ENCODE measurements at regions not wholly inside any gene's neighbourhood (a gene's known extent, or its start where the extent isn't known, plus 50 kb on each side); places are given as distances from the start of the nearest gene placed in this dataset.

DNA sequence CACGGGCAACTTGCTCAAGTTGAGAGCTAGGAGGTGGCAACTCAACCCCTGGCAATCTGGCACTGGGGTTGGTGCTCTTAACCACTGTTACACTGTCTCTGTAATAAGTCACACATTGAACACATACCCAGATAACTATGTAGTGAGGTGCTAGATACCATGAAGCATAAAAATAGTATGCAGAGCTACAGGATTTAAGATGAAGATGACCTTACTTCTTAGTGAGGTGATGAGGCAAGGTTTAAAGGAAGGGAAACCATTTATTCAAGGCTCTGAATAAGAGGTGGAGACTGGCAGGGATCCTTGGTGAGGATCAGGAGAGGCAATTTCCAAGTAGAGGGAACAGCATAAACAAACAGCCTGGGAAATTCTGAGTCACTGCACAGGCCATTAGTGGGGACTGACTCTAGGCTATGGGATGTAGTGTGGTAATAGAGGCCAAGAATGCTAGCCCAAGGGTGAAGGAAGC lies 67.6 kb upstream of the NR3C1 start:
- Mint-ChIP-seq H3K4me1 (no peaks in the 10 kb centered on the region), H3K4me3 (no peak overlapping the region), H3K9me3 (no peaks in the 10 kb centered on the region), H3K27ac (no peak overlapping the region), H3K36me3 (ENCODE audit: low read depth) (no peaks in the 10 kb centered on the region), H3K27me3 (no peaks in the 10 kb centered on the region)
- ATAC-seq (replicated peaks) = no peak

DNA sequence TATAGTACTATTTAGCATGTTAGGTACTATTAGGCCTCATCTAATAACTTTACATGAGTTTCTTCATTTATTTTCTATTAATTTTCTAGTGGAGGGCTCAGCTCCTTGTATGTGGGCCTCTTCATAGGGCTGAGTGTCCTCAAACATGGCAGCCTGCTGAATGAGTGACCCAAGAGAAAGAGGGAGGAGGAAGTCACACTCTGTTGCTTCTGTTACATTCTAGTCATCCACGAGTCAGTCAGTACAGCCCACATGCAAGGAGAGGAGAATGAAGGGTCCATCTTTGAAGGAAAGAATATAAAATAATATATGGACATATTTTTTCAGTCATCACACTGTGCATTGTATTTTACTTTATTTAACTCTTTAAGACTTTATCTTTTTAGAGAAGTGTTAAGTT lies 66.6 kb upstream of the NR3C1 start:
- Mint-ChIP-seq H3K4me1 (no peaks in the 10 kb centered on the region), H3K27me3 (no peaks in the 10 kb centered on the region)
- ATAC-seq (replicated peaks) = no peak

DNA sequence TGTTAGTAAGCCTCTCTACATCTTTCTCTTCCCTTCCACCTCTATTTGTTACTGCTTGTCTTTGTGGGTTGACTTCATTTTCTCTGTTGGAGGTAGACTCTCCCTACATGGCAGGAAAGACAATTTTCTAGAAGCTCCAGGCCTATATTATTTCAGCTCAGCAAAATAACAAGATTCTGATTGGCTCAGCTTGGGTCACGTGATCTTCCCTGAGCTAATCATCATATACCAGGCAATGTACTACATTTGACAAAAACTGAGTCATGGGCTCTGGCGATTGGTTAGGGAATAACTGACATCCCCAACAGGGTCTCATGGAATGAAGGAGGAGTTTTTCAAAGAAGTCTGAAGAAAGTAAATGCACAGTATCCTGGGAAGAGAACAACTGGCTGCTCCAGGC lies 65.6 kb upstream of the NR3C1 start:
- Mint-ChIP-seq H3K27ac (no peak overlapping the region), H3K36me3 (ENCODE audit: low read depth) (no peaks in the 10 kb centered on the region), H3K9me3 (no peaks in the 10 kb centered on the region), H3K4me1 (no peaks in the 10 kb centered on the region), H3K4me3 (no peak overlapping the region), H3K27me3 (no peaks in the 10 kb centered on the region)
- no peak for ATAC-seq (replicated peaks)

More for the DNA sequence above, 66.6 kb upstream of the NR3C1 start:
- H3K4me3 Mint-ChIP-seq = no peak overlapping the region
- H3K27ac Mint-ChIP-seq = no peak overlapping the region
- H3K36me3 Mint-ChIP-seq (ENCODE audit: low read depth) = no peaks in the 10 kb centered on the region
- H3K9me3 Mint-ChIP-seq = no peaks in the 10 kb centered on the region

DNA sequence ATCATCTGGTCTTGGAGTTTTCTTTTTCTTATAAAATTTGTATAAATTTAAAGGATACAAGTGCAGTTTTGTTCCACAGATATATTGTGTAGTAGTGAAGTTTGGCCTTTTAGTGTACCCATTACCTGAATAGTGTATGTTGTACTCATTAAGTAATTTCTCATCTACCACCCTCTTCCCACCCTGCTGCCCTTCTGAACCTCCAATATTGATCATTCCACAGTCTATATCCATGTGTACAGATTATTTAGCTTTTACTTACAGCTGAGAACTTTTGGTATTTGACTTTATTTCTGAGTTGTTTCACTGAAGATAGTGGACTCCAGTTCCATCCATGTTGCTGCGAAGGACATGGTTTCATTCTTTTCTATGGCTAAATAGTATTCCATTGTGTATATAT lies 63.1 kb upstream of the NR3C1 start:
- H3K27me3 Mint-ChIP-seq = no peaks in the 10 kb centered on the region
- no peaks in the 10 kb centered on the region for H3K4me1 Mint-ChIP-seq

DNA sequence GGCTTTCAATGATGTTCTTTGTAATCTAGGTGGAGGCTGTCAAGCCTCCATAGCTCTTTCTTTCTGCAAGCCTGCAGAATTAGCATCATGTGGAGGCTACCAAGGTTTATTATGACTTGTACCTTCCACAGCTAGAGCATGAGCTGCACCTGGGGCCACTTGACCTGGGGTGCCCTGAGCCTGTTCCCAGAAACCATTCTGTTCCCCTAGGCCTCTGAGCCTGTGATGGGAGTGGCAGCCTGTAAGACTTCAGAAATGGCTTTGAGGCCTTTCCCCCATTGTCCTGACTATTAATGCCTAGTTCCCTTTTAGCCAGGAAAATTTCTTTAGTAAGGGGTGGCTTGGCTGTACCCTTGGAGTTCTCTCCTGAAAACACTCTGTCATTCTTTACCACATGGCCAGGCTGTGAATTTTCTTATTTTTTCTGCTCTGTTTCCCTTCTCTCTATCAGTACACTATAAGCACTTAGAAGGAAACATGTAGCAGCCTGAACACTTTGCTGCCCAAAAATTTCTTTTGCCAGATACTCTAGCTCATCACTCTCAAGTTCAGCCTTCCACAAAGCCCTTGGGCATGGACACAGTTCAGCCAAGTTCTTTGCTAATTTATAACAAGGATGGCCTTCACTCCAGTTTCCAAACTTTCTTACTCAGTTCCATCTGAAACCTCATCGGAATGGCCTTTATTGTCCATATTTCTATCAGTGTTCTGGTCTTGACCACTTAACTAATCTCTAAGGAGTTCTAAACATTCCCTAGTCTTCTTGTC lies 61.4 kb upstream of the NR3C1 start:
- Mint-ChIP-seq H3K4me3 (no peak overlapping the region), H3K4me1 (no peaks in the 10 kb centered on the region), H3K27me3 (no peaks in the 10 kb centered on the region), H3K36me3 (ENCODE audit: low read depth) (no peaks in the 10 kb centered on the region), H3K27ac (no peak overlapping the region), H3K9me3 (no peaks in the 10 kb centered on the region)
- no peak for ATAC-seq (replicated peaks)

More for the DNA sequence above, 63.1 kb upstream of the NR3C1 start:
- Mint-ChIP-seq H3K27ac (no peak overlapping the region), H3K9me3 (no peaks in the 10 kb centered on the region), H3K4me3 (no peak overlapping the region), H3K36me3 (ENCODE audit: low read depth) (no peaks in the 10 kb centered on the region)
- no peak for ATAC-seq (replicated peaks)

DNA sequence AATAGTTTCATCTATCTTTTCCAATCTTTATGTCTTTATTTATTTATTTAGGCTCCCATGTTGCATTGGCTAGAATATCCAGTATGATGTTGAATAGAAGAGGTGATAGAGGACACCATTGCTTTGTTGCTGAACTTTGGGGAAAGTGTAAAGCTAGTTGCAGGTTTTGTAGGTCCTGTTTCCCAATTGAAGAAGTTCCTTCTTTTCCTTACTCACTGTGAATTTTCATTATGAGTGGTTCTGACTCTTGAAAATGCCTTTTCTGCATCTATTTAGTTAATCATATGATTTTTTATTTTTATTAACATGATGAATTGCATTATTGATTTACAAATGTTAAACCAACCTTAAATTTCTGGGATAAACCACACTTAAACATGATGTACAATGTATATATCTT lies 58.9 kb upstream of the NR3C1 start:
- H3K4me3 Mint-ChIP-seq = no peak overlapping the region
- H3K27ac Mint-ChIP-seq = no peak overlapping the region
- no peak for ATAC-seq (replicated peaks)
- no peaks in the 10 kb centered on the region for H3K27me3 Mint-ChIP-seq
- H3K9me3 Mint-ChIP-seq = no peaks in the 10 kb centered on the region
- no peaks in the 10 kb centered on the region for H3K4me1 Mint-ChIP-seq
- no peaks in the 10 kb centered on the region for H3K36me3 Mint-ChIP-seq (ENCODE audit: low read depth)

DNA sequence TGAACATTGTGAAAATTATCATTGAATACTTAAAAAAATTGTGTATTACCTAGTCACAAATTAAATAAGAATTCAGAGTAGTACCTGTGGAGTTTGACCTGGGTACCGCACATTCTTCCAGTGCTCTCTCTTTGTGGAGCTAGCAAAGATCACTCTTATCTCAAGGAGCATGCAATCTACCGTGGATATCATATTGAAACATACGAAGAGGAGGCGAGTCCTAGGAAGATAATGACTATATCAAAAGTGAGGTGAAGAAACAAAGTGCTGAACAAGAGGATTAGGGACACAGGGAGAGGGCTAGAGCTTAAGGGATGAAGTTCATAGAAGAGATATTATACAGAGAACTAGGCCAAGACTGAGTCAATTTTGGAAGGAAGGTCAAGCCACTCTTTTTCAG lies 55.9 kb upstream of the NR3C1 start:
- H3K4me3 Mint-ChIP-seq = no peak overlapping the region
- no peaks in the 10 kb centered on the region for H3K9me3 Mint-ChIP-seq
- no peaks in the 10 kb centered on the region for H3K27me3 Mint-ChIP-seq
- no peak overlapping the region for H3K27ac Mint-ChIP-seq
- H3K4me1 Mint-ChIP-seq = no peaks in the 10 kb centered on the region
- ATAC-seq (replicated peaks) = no peak
- no peaks in the 10 kb centered on the region for H3K36me3 Mint-ChIP-seq (ENCODE audit: low read depth)

DNA sequence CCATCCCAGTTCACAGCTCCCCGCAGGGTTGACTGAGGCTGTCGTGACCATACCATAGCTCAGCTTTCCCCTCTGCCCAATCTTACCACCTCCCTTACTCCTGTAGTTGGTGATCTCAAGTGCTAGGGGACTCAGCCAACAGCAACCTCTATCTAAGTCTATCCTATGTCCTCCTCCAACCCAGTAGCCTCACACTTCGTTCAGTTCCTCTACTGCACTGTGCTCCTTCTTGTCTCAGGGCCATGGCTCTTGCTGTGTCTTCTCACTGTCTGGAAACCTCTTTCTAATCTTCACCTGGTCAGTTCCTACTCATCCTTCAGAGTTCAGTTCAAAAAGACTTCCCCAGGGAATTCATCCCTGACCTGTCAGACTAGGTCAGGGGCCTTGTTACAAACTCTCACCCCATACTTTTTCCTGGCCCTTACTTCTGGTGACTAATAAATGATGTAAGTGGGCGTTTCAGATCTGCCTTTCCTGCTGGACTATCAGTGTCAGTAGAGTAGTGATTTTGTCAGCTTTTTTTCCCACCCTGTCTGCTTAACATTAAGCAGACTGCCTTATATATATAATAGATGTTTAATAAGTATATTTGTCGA lies 53.6 kb upstream of the NR3C1 start:
- ATAC-seq (replicated peaks) = no peak
- Mint-ChIP-seq H3K27me3 (no peaks in the 10 kb centered on the region), H3K4me1 (no peaks in the 10 kb centered on the region), H3K27ac (no peak overlapping the region), H3K9me3 (no peaks in the 10 kb centered on the region), H3K4me3 (no peak overlapping the region), H3K36me3 (ENCODE audit: low read depth) (no peaks in the 10 kb centered on the region)

DNA sequence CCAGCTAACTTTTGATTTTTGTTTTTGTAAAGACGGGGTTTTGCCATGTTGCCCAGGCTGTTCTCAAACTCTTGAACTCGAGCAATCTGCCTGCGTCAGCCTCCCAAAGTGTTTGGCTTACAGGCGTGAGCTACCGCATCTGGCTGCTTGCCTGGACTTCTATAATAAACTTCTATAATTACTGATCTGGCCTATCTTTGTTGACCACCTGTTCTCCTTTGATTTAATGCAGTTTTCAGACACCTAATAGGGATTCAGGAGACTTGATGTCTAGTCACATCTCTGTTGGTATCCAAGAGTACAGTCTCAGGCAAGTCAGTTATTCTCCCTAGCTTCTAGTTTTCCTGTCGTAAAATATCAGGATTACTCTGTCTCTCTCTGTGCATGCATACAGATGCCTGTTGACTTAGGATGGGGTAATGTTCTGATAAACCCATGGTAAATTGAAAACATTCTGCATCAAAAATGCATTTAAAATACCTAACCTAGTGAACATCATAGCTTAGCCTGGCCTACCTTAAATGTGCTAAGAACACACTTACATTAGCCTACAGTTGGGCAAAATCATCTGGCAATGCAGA lies 51.5 kb upstream of the NR3C1 start:
- Mint-ChIP-seq H3K9me3 (no peaks in the 10 kb centered on the region), H3K4me1 (no peaks in the 10 kb centered on the region), H3K27me3 (no peaks in the 10 kb centered on the region), H3K27ac (no peak overlapping the region), H3K4me3 (no peak overlapping the region), H3K36me3 (ENCODE audit: low read depth) (no peaks in the 10 kb centered on the region)
- no peak for ATAC-seq (replicated peaks)

DNA sequence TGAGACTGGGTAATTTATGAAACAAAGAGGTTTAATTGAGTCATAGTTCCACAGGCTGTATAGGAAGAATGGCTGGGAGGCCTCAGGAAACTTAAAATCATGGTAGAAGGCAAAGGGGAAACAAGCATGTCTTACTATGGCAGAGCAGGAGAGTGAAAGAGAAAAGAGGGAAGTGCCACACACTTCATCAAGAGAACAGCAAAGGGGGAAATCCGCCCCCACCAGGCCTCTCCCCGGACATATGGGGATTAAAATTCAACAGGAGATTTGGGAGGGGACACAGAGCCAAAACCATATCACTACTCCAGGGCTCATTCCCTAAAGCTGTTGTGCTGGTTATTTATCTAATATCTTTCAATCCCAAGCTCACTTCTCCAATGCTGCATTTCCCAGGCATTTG lies 50.2 kb upstream of the NR3C1 start:
- no peak for ATAC-seq (replicated peaks)
- Mint-ChIP-seq H3K4me1 (no peaks in the 10 kb centered on the region), H3K36me3 (ENCODE audit: low read depth) (no peaks in the 10 kb centered on the region), H3K27me3 (no peaks in the 10 kb centered on the region), H3K27ac (no peak overlapping the region), H3K4me3 (no peak overlapping the region), H3K9me3 (no peaks in the 10 kb centered on the region)

All from activated T-helper 17 cell treated with anti-CD3 and anti-CD28 coated beads, Interleukin-2, amount 50 U/mL, for 72 hours (primary cell).